Astrocyte of the spinal cord (primary cell): ENCODE measurements at regions not wholly inside any gene's neighbourhood (a gene's known extent, or its start where the extent isn't known, plus 50 kb on each side); places are given as distances from the start of the nearest gene placed in this dataset.
A peak's percentile ranks its signal among the peaks of the same experiment; 100 is the strongest.

Experiments
- DNase-seq: peaks from one replicate; pipeline ENCODE4 v3.0.0; 2011; ENCODE audit warnings: low read depth, low spot score
- H3K4me3 ChIP-seq: 2 replicates; pipeline ENCODE4 v1.5.1; 2011; ENCODE audit warnings: low read depth, mild to moderate bottlenecking, low read length, moderate library complexity
- in situ Hi-C: cut with HindIII; loops from 2 replicates; pipeline ENCODE4 v1.10.0; 2017; ENCODE audit warnings: low sequenced_read_pairs
- TF ChIP-seq, protein P1 (sequence below): IDR thresholded peaks from 2 replicates; pipeline ENCODE4 v1.5.1; 2012; ENCODE audit warnings: low read depth, mild to moderate bottlenecking, low read length, inconsistent platforms

DNA sequence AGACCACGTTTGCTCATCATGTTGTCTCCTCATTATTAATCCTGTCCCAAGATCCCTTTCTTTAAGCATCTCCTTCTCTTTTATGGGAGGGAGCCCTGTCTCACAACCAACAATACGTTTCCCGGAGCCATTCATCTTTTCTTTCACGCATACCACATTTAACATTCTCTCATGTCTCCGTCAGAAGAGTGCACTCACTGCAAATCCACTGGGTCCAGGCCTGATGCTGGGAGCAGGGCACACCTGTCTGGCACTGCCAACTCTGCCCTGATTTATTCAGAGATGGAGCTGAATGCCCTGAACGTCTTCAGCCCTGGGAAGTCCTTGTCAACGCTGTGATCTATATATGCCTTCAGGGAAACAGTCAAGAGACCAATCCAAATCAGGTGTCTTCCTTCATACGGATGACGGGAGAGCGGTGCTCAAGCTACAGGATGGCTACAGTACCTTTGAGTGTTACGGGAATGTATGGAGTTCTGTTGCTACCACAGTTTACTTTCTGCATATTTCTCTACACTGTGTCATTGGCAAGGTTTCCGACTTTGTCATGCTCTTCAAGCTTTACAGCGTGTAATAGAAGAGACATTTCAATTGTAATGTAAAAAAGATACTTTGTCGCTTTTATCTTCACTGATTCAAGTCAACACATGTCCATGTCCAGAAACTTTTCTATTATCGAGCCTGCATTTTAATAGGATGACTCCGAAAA is 140.4 kb upstream of the SLITRK2 start:
- DNase-seq: peak; percentile 9
- in situ Hi-C loops: no loop called here
- no peak overlapping the region for H3K4me3 ChIP-seq
- TF ChIP-seq, protein P1, sequence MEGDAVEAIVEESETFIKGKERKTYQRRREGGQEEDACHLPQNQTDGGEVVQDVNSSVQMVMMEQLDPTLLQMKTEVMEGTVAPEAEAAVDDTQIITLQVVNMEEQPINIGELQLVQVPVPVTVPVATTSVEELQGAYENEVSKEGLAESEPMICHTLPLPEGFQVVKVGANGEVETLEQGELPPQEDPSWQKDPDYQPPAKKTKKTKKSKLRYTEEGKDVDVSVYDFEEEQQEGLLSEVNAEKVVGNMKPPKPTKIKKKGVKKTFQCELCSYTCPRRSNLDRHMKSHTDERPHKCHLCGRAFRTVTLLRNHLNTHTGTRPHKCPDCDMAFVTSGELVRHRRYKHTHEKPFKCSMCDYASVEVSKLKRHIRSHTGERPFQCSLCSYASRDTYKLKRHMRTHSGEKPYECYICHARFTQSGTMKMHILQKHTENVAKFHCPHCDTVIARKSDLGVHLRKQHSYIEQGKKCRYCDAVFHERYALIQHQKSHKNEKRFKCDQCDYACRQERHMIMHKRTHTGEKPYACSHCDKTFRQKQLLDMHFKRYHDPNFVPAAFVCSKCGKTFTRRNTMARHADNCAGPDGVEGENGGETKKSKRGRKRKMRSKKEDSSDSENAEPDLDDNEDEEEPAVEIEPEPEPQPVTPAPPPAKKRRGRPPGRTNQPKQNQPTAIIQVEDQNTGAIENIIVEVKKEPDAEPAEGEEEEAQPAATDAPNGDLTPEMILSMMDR: no peak

- DNase-seq: no peak
- in situ Hi-C loops: no loop called here
- TF ChIP-seq, protein P1: no peak
- H3K4me3 ChIP-seq: no peak overlapping the region
Observed at GRCh38 chrX:145682518-145683298, 134.9 kb upstream of the SLITRK2 start.

DNA sequence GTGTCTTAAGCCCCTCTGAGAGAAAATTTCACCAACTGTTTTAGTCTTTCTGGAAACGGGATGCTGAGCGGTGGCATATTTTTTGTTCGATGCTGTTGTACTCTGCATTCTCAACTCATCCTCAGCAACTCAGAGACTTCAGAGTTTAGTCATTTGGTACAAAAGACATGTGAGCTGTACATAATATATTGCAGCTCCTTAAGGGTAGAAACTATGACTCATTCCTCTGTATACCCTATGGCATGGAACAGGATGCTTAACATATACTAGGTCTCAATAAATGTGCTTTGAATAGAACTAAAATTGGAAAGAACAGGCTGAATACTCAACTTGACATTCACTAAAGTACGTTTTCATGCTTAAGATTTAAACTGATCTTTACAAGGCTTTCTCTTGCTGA is 130.5 kb upstream of the SLITRK2 start:
- TF ChIP-seq, protein P1: no peak
- DNase-seq: no peak
- in situ Hi-C loops: no loop called here
- no peak overlapping the region for H3K4me3 ChIP-seq

DNA sequence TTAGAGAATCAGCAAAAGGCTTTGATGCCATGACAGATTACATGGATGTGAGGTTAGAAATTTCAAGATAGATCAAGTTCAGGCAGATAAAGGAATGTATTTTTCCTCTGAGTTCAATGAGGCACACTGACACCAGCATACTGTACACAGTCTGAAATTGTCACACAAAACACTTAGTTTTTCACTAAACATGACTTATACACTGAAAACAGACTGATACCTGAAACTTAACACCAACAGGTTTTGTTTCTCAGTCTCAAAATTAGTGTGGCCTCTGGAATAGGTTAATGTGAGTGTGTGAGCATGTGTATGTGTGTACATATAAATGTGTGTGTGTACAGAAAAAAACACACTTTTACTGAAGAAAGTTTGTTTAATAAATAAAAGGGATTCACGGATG is 129.9 kb upstream of the SLITRK2 start:
- DNase-seq: no peak
- no peak overlapping the region for H3K4me3 ChIP-seq
- TF ChIP-seq, protein P1: no peak
- in situ Hi-C loops: no loop called here

DNA sequence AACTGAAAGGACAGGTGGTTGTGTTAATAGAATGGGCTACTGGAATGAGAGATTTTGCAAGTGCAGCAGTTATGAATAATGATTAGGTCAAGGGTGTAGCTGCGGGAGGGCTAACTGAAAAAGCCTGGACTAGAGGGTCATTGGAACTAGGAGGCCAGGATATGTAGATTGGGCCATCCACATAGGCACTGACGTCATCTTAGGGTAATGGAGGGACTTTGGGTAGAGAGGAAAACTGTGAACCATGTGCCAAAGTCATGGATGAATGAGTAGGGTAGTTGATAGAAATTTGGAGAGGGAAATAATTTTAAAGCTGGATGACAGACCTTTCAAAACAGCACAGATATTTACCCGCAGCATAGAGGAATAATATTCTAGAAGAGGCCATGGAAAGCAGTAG is 123.6 kb upstream of the SLITRK2 start:
- TF ChIP-seq, protein P1: no peak
- in situ Hi-C loops: no loop called here
- H3K4me3 ChIP-seq: no peak overlapping the region
- DNase-seq: no peak

GRCh38 chrX:145715641-145716138 is 101.9 kb upstream of the SLITRK2 start:
- in situ Hi-C loops: no loop called here
- H3K4me3 ChIP-seq: no peak overlapping the region
- TF ChIP-seq, protein P1: no peak
- DNase-seq: no peak
